ENCODE measurements at regions not wholly inside any gene's neighbourhood (a gene's known extent, or its start where the extent isn't known, plus 50 kb on each side); places are given as distances from the start of the nearest gene placed in this dataset.

- no peak for DNase-seq
These were observed 341.2 kb upstream of the SLC14A2 start for GRCh38 chr18:45274026-45274425.

- peak; percentile 37 for DNase-seq
These were observed 339.7 kb upstream of the SLC14A2 start for GRCh38 chr18:45275367-45276113.

- no peak for DNase-seq
These were observed 338.4 kb upstream of the SLC14A2 start for GRCh38 chr18:45276878-45277277.

- DNase-seq = no peak
These were observed 337.4 kb upstream of the SLC14A2 start for GRCh38 chr18:45277908-45278307.

- DNase-seq = no peak
These were observed 334.6 kb upstream of the SLC14A2 start for GRCh38 chr18:45280481-45281276.

GRCh38 chr18:45282101-45282812 lies 333.0 kb upstream of the SLC14A2 start:
- peak; percentile 51 for DNase-seq

GRCh38 chr18:45284174-45284573 lies 331.1 kb upstream of the SLC14A2 start:
- DNase-seq = no peak

- no peak for DNase-seq
These were observed 330.4 kb upstream of the SLC14A2 start for GRCh38 chr18:45284851-45285250.

- DNase-seq = no peak
These were observed 330.0 kb upstream of the SLC14A2 start for GRCh38 chr18:45285251-45285650.

GRCh38 chr18:45286431-45286830 lies 328.8 kb upstream of the SLC14A2 start:
- no peak for DNase-seq

GRCh38 chr18:45287531-45287930 lies 327.7 kb upstream of the SLC14A2 start:
- no peak for DNase-seq

GRCh38 chr18:45290364-45290763 lies 324.9 kb upstream of the SLC14A2 start:
- no peak for DNase-seq

- DNase-seq = peak; percentile 58
These were observed 323.4 kb upstream of the SLC14A2 start for GRCh38 chr18:45291621-45292615.

GRCh38 chr18:45295388-45295787 lies 319.9 kb upstream of the SLC14A2 start:
- no peak for DNase-seq

GRCh38 chr18:45298986-45299385 lies 316.3 kb upstream of the SLC14A2 start:
- DNase-seq = no peak

- peak; percentile 11 for DNase-seq
These were observed 312.2 kb upstream of the SLC14A2 start for GRCh38 chr18:45303026-45303425.

GRCh38 chr18:45304558-45304957 lies 310.7 kb upstream of the SLC14A2 start:
- DNase-seq = no peak

GRCh38 chr18:45312555-45313126 lies 302.6 kb upstream of the SLC14A2 start:
- peak; percentile 71 for DNase-seq

- no peak for DNase-seq
These were observed 299.1 kb upstream of the SLC14A2 start for GRCh38 chr18:45316127-45316526.

- peak; percentile 85 for DNase-seq
These were observed 297.2 kb upstream of the SLC14A2 start for GRCh38 chr18:45317948-45318640.

GRCh38 chr18:45320724-45321123 lies 294.6 kb upstream of the SLC14A2 start:
- DNase-seq = no peak

Data from NCI-H146 (cell line).